ENCODE measurements at regions not wholly inside any gene's neighbourhood (a gene's known extent, or its start where the extent isn't known, plus 50 kb on each side); places are given as distances from the start of the nearest gene placed in this dataset.

GRCh38 chr3:98964784-98965183 lies 63.3 kb upstream of the DCBLD2 start:
- H3K4me3 ChIP-seq (ENCODE audit: low read length) = no peak overlapping the region
- TF ChIP-seq EZH2 (optimal IDR thresholded peaks at IDR 0.05; ENCODE audit: low read depth, low read length) (no peak), EZH2phosphoT487 (IDR thresholded peaks at IDR 0.05; ENCODE audit: low read length) (no peak)
- TF ChIP-seq, protein P1, sequence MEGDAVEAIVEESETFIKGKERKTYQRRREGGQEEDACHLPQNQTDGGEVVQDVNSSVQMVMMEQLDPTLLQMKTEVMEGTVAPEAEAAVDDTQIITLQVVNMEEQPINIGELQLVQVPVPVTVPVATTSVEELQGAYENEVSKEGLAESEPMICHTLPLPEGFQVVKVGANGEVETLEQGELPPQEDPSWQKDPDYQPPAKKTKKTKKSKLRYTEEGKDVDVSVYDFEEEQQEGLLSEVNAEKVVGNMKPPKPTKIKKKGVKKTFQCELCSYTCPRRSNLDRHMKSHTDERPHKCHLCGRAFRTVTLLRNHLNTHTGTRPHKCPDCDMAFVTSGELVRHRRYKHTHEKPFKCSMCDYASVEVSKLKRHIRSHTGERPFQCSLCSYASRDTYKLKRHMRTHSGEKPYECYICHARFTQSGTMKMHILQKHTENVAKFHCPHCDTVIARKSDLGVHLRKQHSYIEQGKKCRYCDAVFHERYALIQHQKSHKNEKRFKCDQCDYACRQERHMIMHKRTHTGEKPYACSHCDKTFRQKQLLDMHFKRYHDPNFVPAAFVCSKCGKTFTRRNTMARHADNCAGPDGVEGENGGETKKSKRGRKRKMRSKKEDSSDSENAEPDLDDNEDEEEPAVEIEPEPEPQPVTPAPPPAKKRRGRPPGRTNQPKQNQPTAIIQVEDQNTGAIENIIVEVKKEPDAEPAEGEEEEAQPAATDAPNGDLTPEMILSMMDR (IDR thresholded peaks at IDR 0.05; ENCODE audit: low read length) = no peak
- no peaks in the 10 kb centered on the region for H3K9me2 ChIP-seq (replicated peaks; ENCODE audit: insufficient read depth, low read length)
- H3K4me2 ChIP-seq (ENCODE audit: low read depth, low read length) = no peak overlapping the region
- no peaks in the 10 kb centered on the region for H3K27me3 ChIP-seq (replicated peaks; ENCODE audit: insufficient read depth, low read length)
- DNase-seq = no peak
- no peak overlapping the region for H3K27ac ChIP-seq (ENCODE audit: low read length)
- no peaks in the 10 kb centered on the region for H4K20me1 ChIP-seq (ENCODE audit: insufficient read depth, low read length)
- no peak overlapping the region for H2AFZ ChIP-seq (ENCODE audit: low read length)
- no peaks in the 10 kb centered on the region for H3F3A ChIP-seq (ENCODE audit: insufficient read depth, low read length)
- no peaks in the 10 kb centered on the region for H3K9me3 ChIP-seq (replicated peaks; ENCODE audit: insufficient read depth, low read length)
- H3K4me1 ChIP-seq (ENCODE audit: low read length) = no peaks in the 10 kb centered on the region
- no peak overlapping the region for H3K9ac ChIP-seq (ENCODE audit: low read length)
- no peaks in the 10 kb centered on the region for H3K79me2 ChIP-seq (ENCODE audit: low read length)
- no peaks in the 10 kb centered on the region for H3K36me3 ChIP-seq (replicated peaks; ENCODE audit: insufficient read depth, low read length)

- Histone ChIP-seq H3K4me1 (ENCODE audit: low read length) (no peaks in the 10 kb centered on the region), H3K79me2 (ENCODE audit: low read length) (no peaks in the 10 kb centered on the region), H3K27me3 (replicated peaks; ENCODE audit: insufficient read depth, low read length) (no peaks in the 10 kb centered on the region), H3F3A (ENCODE audit: insufficient read depth, low read length) (no peaks in the 10 kb centered on the region), H2AFZ (ENCODE audit: low read length) (no peak overlapping the region), H3K9ac (ENCODE audit: low read length) (no peak overlapping the region), H3K27ac (ENCODE audit: low read length) (no peak overlapping the region), H3K9me3 (replicated peaks; ENCODE audit: insufficient read depth, low read length) (no peaks in the 10 kb centered on the region), H3K9me2 (replicated peaks; ENCODE audit: insufficient read depth, low read length) (no peaks in the 10 kb centered on the region), H4K20me1 (ENCODE audit: insufficient read depth, low read length) (no peaks in the 10 kb centered on the region), H3K36me3 (replicated peaks; ENCODE audit: insufficient read depth, low read length) (no peaks in the 10 kb centered on the region), H3K4me3 (ENCODE audit: low read length) (no peak overlapping the region), H3K4me2 (ENCODE audit: low read depth, low read length) (no peak overlapping the region)
- no peak for DNase-seq
- no peak for TF ChIP-seq EZH2 (optimal IDR thresholded peaks at IDR 0.05; ENCODE audit: low read depth, low read length)
- TF ChIP-seq, protein P1 (IDR thresholded peaks at IDR 0.05; ENCODE audit: low read length) = no peak
- no peak for TF ChIP-seq EZH2phosphoT487 (IDR thresholded peaks at IDR 0.05; ENCODE audit: low read length)
These were observed 62.1 kb upstream of the DCBLD2 start for GRCh38 chr3:98963546-98963945.

DNA sequence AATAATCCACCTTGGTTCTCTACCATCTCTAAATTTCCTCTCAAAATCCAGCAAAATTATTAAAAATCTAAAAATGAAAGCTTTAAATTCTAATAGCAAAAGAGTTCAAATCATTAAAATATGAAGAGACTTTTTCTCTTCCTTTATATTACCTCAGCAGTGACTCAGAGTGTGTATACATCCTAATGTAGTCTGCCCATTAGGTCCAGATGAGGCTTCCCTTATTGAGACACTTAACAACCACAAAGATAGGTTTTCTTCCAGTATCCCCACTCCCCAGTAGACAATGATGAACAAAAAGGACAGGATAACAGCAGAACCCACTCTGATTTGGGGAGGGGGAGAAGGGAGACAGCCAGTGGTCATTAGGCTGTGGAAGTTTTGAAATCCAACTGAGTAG lies 61.5 kb upstream of the DCBLD2 start:
- Histone ChIP-seq H3K9ac (ENCODE audit: low read length) (no peak overlapping the region), H3F3A (ENCODE audit: insufficient read depth, low read length) (no peaks in the 10 kb centered on the region), H2AFZ (ENCODE audit: low read length) (no peak overlapping the region)

More for the DNA sequence above, 61.5 kb upstream of the DCBLD2 start:
- no peak for DNase-seq
- no peaks in the 10 kb centered on the region for H3K4me1 ChIP-seq (ENCODE audit: low read length)
- no peaks in the 10 kb centered on the region for H3K9me2 ChIP-seq (replicated peaks; ENCODE audit: insufficient read depth, low read length)
- no peaks in the 10 kb centered on the region for H4K20me1 ChIP-seq (ENCODE audit: insufficient read depth, low read length)
- H3K27me3 ChIP-seq (replicated peaks; ENCODE audit: insufficient read depth, low read length) = no peaks in the 10 kb centered on the region
- no peak overlapping the region for H3K4me3 ChIP-seq (ENCODE audit: low read length)
- TF ChIP-seq, protein P1 (IDR thresholded peaks at IDR 0.05; ENCODE audit: low read length) = no peak
- TF ChIP-seq EZH2phosphoT487 (IDR thresholded peaks at IDR 0.05; ENCODE audit: low read length) = no peak
- TF ChIP-seq EZH2 (optimal IDR thresholded peaks at IDR 0.05; ENCODE audit: low read depth, low read length) = no peak
- no peaks in the 10 kb centered on the region for H3K9me3 ChIP-seq (replicated peaks; ENCODE audit: insufficient read depth, low read length)
- H3K4me2 ChIP-seq (ENCODE audit: low read depth, low read length) = no peak overlapping the region
- no peaks in the 10 kb centered on the region for H3K36me3 ChIP-seq (replicated peaks; ENCODE audit: insufficient read depth, low read length)
- H3K79me2 ChIP-seq (ENCODE audit: low read length) = no peaks in the 10 kb centered on the region
- no peak overlapping the region for H3K27ac ChIP-seq (ENCODE audit: low read length)
